ENCODE measurements at regions not wholly inside any gene's neighbourhood (a gene's known extent, or its start where the extent isn't known, plus 50 kb on each side); places are given as distances from the start of the nearest gene placed in this dataset.
"Not testable (repeated sequence)": the region's sequence is repeated elsewhere in the genome, so short reads cannot be mapped to it uniquely, and the experiment has no call there.

GRCh38 chr3:195969838-195970776 is 61.8 kb upstream of the TNK2 start:
- TF ChIP-seq CTCF (IDR thresholded peaks at IDR 0.05); BHLHE40 (IDR thresholded peaks at IDR 0.05; ENCODE audit: low read depth, low read length); POLR2A (IDR thresholded peaks at IDR 0.05; ENCODE audit: low read length); MYC (IDR thresholded peaks at IDR 0.05; ENCODE audit: borderline replicate concordance, low read length); CEBPB (IDR thresholded peaks at IDR 0.05): not testable (repeated sequence)

Measured in A549 (cell line).